IMR-90 (cell line): ENCODE measurements at regions not wholly inside any gene's neighbourhood (a gene's known extent, or its start where the extent isn't known, plus 50 kb on each side); places are given as distances from the start of the nearest gene placed in this dataset.

Experiments used
- POLR2A ChIP-seq: IDR thresholded peaks from 2 replicates; pipeline ENCODE4 v1.6.1; 2012; ENCODE audit warnings: mild to moderate bottlenecking, low read depth, low read length
- SMC3 ChIP-seq: fragments of 150-350 bp; IDR thresholded peaks from 2 replicates; pipeline ENCODE4 v1.6.1; 2016; ENCODE audit warnings: low read depth, mild to moderate bottlenecking, antibody characterized with exemption, low read length, moderate library complexity
- TF ChIP-seq, protein P1 (sequence below): conservative IDR thresholded peaks from 2 replicates; pipeline ENCODE4 v1.5.1; 2012; ENCODE audit warnings: mild to moderate bottlenecking, low read depth, low read length, improper control_type of control experiment

GRCh38 chr7:13016036-13016581 is 328.7 kb downstream of the ARL4A start:
- TF ChIP-seq, protein P1, sequence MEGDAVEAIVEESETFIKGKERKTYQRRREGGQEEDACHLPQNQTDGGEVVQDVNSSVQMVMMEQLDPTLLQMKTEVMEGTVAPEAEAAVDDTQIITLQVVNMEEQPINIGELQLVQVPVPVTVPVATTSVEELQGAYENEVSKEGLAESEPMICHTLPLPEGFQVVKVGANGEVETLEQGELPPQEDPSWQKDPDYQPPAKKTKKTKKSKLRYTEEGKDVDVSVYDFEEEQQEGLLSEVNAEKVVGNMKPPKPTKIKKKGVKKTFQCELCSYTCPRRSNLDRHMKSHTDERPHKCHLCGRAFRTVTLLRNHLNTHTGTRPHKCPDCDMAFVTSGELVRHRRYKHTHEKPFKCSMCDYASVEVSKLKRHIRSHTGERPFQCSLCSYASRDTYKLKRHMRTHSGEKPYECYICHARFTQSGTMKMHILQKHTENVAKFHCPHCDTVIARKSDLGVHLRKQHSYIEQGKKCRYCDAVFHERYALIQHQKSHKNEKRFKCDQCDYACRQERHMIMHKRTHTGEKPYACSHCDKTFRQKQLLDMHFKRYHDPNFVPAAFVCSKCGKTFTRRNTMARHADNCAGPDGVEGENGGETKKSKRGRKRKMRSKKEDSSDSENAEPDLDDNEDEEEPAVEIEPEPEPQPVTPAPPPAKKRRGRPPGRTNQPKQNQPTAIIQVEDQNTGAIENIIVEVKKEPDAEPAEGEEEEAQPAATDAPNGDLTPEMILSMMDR = no peak
- TF ChIP-seq POLR2A (no peak), SMC3 (no peak)
